Neural progenitor cell (in vitro differentiated cells): ENCODE measurements at regions not wholly inside any gene's neighbourhood (a gene's known extent, or its start where the extent isn't known, plus 50 kb on each side); places are given as distances from the start of the nearest gene placed in this dataset.

Experiments
- DNase-seq: peaks from one replicate; pipeline ENCODE4 v3.0.0-alpha.2; 2016; ENCODE audit warnings: low spot score
- H2AFZ ChIP-seq: fragments of 200-600 bp; sonication (generic); replicated peaks from 2 replicates; pipeline ENCODE4 v1.6.1; 2016; ENCODE audit warnings: antibody characterized with exemption
- H3F3A ChIP-seq: fragments of 200-600 bp; sonication (generic); 2 replicates; pipeline ENCODE4 v1.6.1; 2016; ENCODE audit warnings: antibody characterized with exemption, low read depth
- H3K27ac ChIP-seq: fragments of 200-600 bp; sonication (generic); 2 replicates; pipeline ENCODE4 v1.5.1; 2016; ENCODE audit warnings: mild to moderate bottlenecking
- H3K27me3 ChIP-seq: fragments of 200-600 bp; sonication (generic); 2 replicates; pipeline ENCODE4 v1.6.1; 2016; ENCODE audit warnings: mild to moderate bottlenecking, moderate library complexity
- H3K36me3 ChIP-seq: fragments of 200-600 bp; sonication (generic); 2 replicates; pipeline ENCODE4 v1.5.1; 2016
- H3K4me1 ChIP-seq: fragments of 200-600 bp; sonication (generic); 2 replicates; pipeline ENCODE4 v1.6.1; 2016; ENCODE audit warnings: mixed run types
- H3K4me2 ChIP-seq: fragments of 200-600 bp; sonication (generic); 2 replicates; pipeline ENCODE4 v1.6.1; 2016
- H3K4me3 ChIP-seq: fragments of 200-600 bp; sonication (generic); 2 replicates; pipeline ENCODE4 v1.5.1; 2016
- H3K79me2 ChIP-seq: fragments of 200-600 bp; sonication (generic); 2 replicates; pipeline ENCODE4 v1.6.1; 2016; ENCODE audit warnings: low read depth
- H3K9ac ChIP-seq: fragments of 200-600 bp; sonication (generic); 2 replicates; pipeline ENCODE4 v1.6.1; 2016
- H3K9me3 ChIP-seq: fragments of 200-600 bp; sonication (generic); 2 replicates; pipeline ENCODE4 v1.5.1; 2016; ENCODE audit warnings: low read depth
- H4K20me1 ChIP-seq: fragments of 200-600 bp; sonication (generic); 2 replicates; pipeline ENCODE4 v1.6.1; 2016; ENCODE audit warnings: low read depth
- H3K27ac Mint-ChIP-seq: 3 replicates; pipeline ENCODE4 v1.8.0; 2021; ENCODE audit warnings: mixed read lengths
- H3K27me3 Mint-ChIP-seq: 2 replicates; pipeline ENCODE4 v1.8.0; 2022; ENCODE audit warnings: low read depth, mild to moderate bottlenecking, inconsistent platforms, moderate library complexity, mixed read lengths; ENCODE audit not compliant: insufficient read depth
- H3K36me3 Mint-ChIP-seq: 3 replicates; pipeline ENCODE4 v1.8.0; 2021; ENCODE audit warnings: mixed read lengths
- H3K4me1 Mint-ChIP-seq: 3 replicates; pipeline ENCODE4 v1.8.0; 2021; ENCODE audit warnings: mixed read lengths
- H3K4me3 Mint-ChIP-seq: 3 replicates; pipeline ENCODE4 v1.8.0; 2021; ENCODE audit warnings: mild to moderate bottlenecking, moderate library complexity, mixed read lengths
- H3K9me3 Mint-ChIP-seq: 3 replicates; pipeline ENCODE4 v1.8.0; 2020; ENCODE audit warnings: mixed read lengths
- CTCF ChIP-seq: fragments of 200-600 bp; sonication (generic); IDR thresholded peaks from 2 replicates; pipeline ENCODE4 v1.5.1; 2017; ENCODE audit warnings: antibody characterized with exemption, mild to moderate bottlenecking
- EZH2 ChIP-seq: fragments of 200-600 bp; sonication (generic); IDR thresholded peaks from 2 replicates; pipeline ENCODE4 v1.6.1; 2017; ENCODE audit warnings: antibody characterized with exemption, mild to moderate bottlenecking, moderate library complexity
- EZH2phosphoT487 ChIP-seq: fragments of 200-600 bp; sonication (generic); IDR thresholded peaks from 2 replicates; pipeline ENCODE4 v1.6.1; 2017; ENCODE audit warnings: antibody characterized with exemption

DNA sequence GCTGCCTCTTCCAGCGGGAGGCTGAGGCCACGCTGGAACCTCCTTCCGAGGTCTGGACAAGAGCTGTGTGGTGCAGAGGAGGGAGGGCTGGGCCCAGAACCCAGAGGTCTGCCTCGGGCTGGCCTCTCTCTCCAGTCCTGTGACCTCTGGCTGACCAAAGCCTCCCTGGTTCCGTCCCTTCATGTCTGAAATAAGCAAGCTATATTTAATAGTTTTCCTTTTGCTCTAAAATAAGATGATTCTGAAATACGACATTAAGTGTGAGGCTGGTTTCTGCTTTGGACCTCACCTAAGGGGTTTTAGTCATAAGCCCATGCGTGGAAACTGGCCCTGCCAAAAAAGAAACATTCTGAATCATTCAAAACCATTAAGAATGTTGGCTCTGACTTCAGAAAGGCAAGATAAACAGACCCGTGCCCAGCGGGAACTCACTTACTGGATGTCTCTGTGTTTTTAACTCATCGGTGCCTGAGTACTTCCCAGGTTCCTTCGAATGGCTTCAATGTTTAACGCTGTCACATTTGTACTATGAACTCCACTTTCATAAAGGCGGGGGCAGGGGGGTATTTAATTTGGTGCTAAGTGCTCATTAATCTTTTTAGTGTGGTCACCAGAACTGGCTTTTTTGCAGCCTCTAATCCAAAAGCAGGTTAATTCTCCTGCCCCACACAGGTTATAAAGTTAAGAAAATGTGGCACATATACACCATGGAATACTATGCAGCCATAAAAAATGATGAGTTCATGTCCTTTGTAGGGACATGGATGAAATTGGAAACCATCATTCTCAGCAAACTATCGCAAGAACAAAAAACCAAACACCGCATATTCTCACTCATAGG, 157.5 kb upstream of the KLF14 start:
- H3F3A ChIP-seq: peaks cover 10% of the 10 kb centered on the region
- no peak overlapping the region for H3K9ac ChIP-seq
- H3K27ac Mint-ChIP-seq: no peak overlapping the region
- H3K4me1 Mint-ChIP-seq: peaks cover 57% of the 10 kb centered on the region
- no peak overlapping the region for H3K4me3 Mint-ChIP-seq
- no peak overlapping the region for H3K4me3 ChIP-seq
- H3K9me3 Mint-ChIP-seq: no peaks in the 10 kb centered on the region
- H4K20me1 ChIP-seq: no peaks in the 10 kb centered on the region
- H3K27ac ChIP-seq: no peak overlapping the region
- H3K27me3 Mint-ChIP-seq: peaks cover 9% of the 10 kb centered on the region
- H3K4me1 ChIP-seq: peaks cover 24% of the 10 kb centered on the region
- DNase-seq: no peak
- no peaks in the 10 kb centered on the region for H3K9me3 ChIP-seq
- H2AFZ ChIP-seq: no peak overlapping the region
- no peaks in the 10 kb centered on the region for H3K36me3 ChIP-seq
- TF ChIP-seq EZH2phosphoT487 (no peak), EZH2 (no peak), CTCF (no peak)
- no peaks in the 10 kb centered on the region for H3K36me3 Mint-ChIP-seq
- no peak overlapping the region for H3K4me2 ChIP-seq
- H3K27me3 ChIP-seq: no peaks in the 10 kb centered on the region
- H3K79me2 ChIP-seq: no peaks in the 10 kb centered on the region

GRCh38 chr7:130893441-130893894, 159.5 kb upstream of the KLF14 start:
- H3K36me3 ChIP-seq: no peaks in the 10 kb centered on the region
- no peak overlapping the region for H3K9ac ChIP-seq
- peaks cover 24% of the 10 kb centered on the region for H3K4me1 ChIP-seq
- no peak overlapping the region for H3K4me3 ChIP-seq
- Mint-ChIP-seq H3K9me3 (no peaks in the 10 kb centered on the region), H3K27ac (no peak overlapping the region), H3K4me3 (no peak overlapping the region), H3K4me1 (peaks cover 53% of the 10 kb centered on the region), H3K36me3 (no peaks in the 10 kb centered on the region), H3K27me3 (peaks cover 7% of the 10 kb centered on the region)
- TF ChIP-seq EZH2phosphoT487 (no peak), CTCF (no peak), EZH2 (no peak)
- no peaks in the 10 kb centered on the region for H3K79me2 ChIP-seq
- no peak overlapping the region for H3K27ac ChIP-seq
- no peaks in the 10 kb centered on the region for H3K27me3 ChIP-seq
- H2AFZ ChIP-seq: no peak overlapping the region
- DNase-seq: no peak
- H3K4me2 ChIP-seq: no peak overlapping the region
- H3K9me3 ChIP-seq: no peaks in the 10 kb centered on the region
- peaks cover 10% of the 10 kb centered on the region for H3F3A ChIP-seq
- H4K20me1 ChIP-seq: no peaks in the 10 kb centered on the region

DNA sequence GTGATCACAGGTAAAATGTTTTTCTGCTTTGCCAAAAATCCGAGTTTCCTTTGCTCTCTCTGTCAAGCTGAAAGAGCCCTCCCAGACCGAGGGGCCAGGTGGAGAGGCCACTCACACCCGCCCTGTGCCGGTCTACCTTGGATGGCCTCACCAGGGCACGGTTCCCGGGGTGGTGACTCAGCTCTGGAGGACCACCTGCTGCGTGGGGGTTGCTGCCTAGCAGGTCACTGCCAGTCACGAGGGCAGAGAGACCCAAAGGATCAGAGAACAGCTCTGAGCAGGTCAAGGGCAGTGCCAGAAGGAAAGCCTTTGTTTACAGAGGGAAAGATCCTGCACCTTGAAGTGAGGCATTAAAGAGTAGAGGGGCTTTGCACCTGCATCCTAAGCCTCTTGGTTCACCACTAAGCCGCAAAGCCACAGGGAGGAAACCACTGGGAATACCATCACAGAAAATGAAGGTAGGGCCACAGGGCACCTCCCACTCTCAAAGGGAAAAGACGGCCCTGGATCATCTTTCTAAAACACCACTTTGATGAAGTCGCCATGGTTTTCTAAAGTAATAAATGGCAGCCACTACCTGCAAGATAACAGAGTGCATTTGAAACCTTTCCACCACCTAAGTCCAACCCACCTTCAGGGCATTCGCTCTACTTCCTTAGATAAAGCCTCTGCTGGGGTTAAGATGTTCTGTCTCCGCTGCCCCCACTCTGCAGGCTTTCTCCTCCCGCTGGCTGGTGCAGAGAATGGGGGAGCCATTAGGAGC, 160.3 kb upstream of the KLF14 start:
- H3K9me3 Mint-ChIP-seq: peaks cover 3% of the 10 kb centered on the region
- Histone ChIP-seq H3K4me1 (peaks cover 24% of the 10 kb centered on the region), H3K9me3 (no peaks in the 10 kb centered on the region), H3K4me2 (no peak overlapping the region), H3K79me2 (no peaks in the 10 kb centered on the region), H3K9ac (no peak overlapping the region), H3K27ac (no peak overlapping the region), H2AFZ (no peak overlapping the region), H3K4me3 (no peak overlapping the region), H4K20me1 (no peaks in the 10 kb centered on the region), H3K27me3 (no peaks in the 10 kb centered on the region), H3F3A (peaks cover 10% of the 10 kb centered on the region), H3K36me3 (no peaks in the 10 kb centered on the region)
- DNase-seq: no peak
- peaks cover 11% of the 10 kb centered on the region for H3K27me3 Mint-ChIP-seq
- TF ChIP-seq CTCF (no peak), EZH2 (no peak), EZH2phosphoT487 (no peak)
- peaks cover 2% of the 10 kb centered on the region for H3K36me3 Mint-ChIP-seq
- H3K4me3 Mint-ChIP-seq: no peak overlapping the region
- H3K27ac Mint-ChIP-seq: no peak overlapping the region
- H3K4me1 Mint-ChIP-seq: peaks cover 54% of the 10 kb centered on the region
